SK-N-SH treated with all-trans-retinoic acid at 6 μM for 48 hours (cell line): ENCODE measurements at regions not wholly inside any gene's neighbourhood (a gene's known extent, or its start where the extent isn't known, plus 50 kb on each side); places are given as distances from the start of the nearest gene placed in this dataset.

Experiments
- ATAC-seq: fragments of 200-7000 bp; cut with Tn5 transposase; 3 replicates; pipeline ENCODE4 v1.9.1; 2020; ENCODE audit warnings: mild to moderate bottlenecking, moderate library complexity
- ARNTL ChIP-seq: fragments of 450-650 bp; formaldehyde crosslinking; IDR thresholded peaks from 2 replicates; pipeline ENCODE4 v1.5.0; 2020; ENCODE audit warnings: low read depth, mild to moderate bottlenecking, moderate library complexity, borderline replicate concordance
- BACH2 ChIP-seq: fragments of 250-450 bp; sonication (Bioruptor Pico); IDR thresholded peaks from 2 replicates; pipeline ENCODE4 v1.9.0; 2021; ENCODE audit warnings: mild to moderate bottlenecking, borderline replicate concordance
- ESRRG ChIP-seq: fragments of 250-450 bp; sonication (Bioruptor Pico); IDR thresholded peaks from 2 replicates; pipeline ENCODE4 v1.6.1; 2021; ENCODE audit warnings: mild to moderate bottlenecking
- GLIS3 ChIP-seq: fragments of 250-450 bp; sonication (Bioruptor Pico); IDR thresholded peaks from 2 replicates; pipeline ENCODE4 v1.5.0; 2020; ENCODE audit warnings: mild to moderate bottlenecking, moderate library complexity
- OSR1 ChIP-seq: fragments of 250-450 bp; sonication (Bioruptor Pico); IDR thresholded peaks from 2 replicates; pipeline ENCODE4 v1.8.0; 2022; ENCODE audit warnings: moderate library complexity, mild to moderate bottlenecking, inconsistent platforms
- PPARA ChIP-seq: fragments of 250-450 bp; sonication (Bioruptor Pico); IDR thresholded peaks from 2 replicates; pipeline ENCODE4 v1.5.0; 2020; ENCODE audit warnings: mild to moderate bottlenecking, borderline replicate concordance
- RARB ChIP-seq: fragments of 250-450 bp; sonication (Bioruptor Pico); IDR thresholded peaks from 2 replicates; pipeline ENCODE4 v1.8.0; 2021; ENCODE audit warnings: mild to moderate bottlenecking, moderate library complexity
- TCF4 ChIP-seq: fragments of 250-450 bp; sonication (Bioruptor Pico); IDR thresholded peaks from 2 replicates; pipeline ENCODE4 v1.8.0; 2021; ENCODE audit warnings: mild to moderate bottlenecking, moderate library complexity, borderline replicate concordance
- TOX ChIP-seq: fragments of 250-450 bp; sonication (Bioruptor Pico); IDR thresholded peaks from 2 replicates; pipeline ENCODE4 v1.8.0; 2021; ENCODE audit warnings: mild to moderate bottlenecking, moderate library complexity, borderline replicate concordance
- ZC3H10 ChIP-seq: fragments of 250-450 bp; sonication (Bioruptor Pico); IDR thresholded peaks from 2 replicates; pipeline ENCODE4 v1.5.1; 2021; ENCODE audit warnings: mild to moderate bottlenecking, moderate library complexity
- ZFP3 ChIP-seq: fragments of 250-450 bp; sonication (Bioruptor Pico); IDR thresholded peaks from 2 replicates; pipeline ENCODE4 v1.5.0; 2020; ENCODE audit warnings: mild to moderate bottlenecking, moderate library complexity
- ZFP30 ChIP-seq: fragments of 450-650 bp; formaldehyde crosslinking; IDR thresholded peaks from 2 replicates; pipeline ENCODE4 v1.5.0; 2022; ENCODE audit warnings: mild to moderate bottlenecking, moderate library complexity
- ZNF565 ChIP-seq: fragments of 450-650 bp; formaldehyde crosslinking; conservative IDR thresholded peaks from 2 replicates; pipeline ENCODE4 v1.5.0; 2020; ENCODE audit warnings: low read depth, mild to moderate bottlenecking, moderate library complexity
- ZNF70 ChIP-seq: fragments of 450-650 bp; formaldehyde crosslinking; IDR thresholded peaks from 2 replicates; pipeline ENCODE4 v1.5.0; 2020; ENCODE audit warnings: mild to moderate bottlenecking, moderate library complexity
- ZNF8 ChIP-seq: fragments of 450-650 bp; formaldehyde crosslinking; IDR thresholded peaks from 2 replicates; pipeline ENCODE4 v1.5.0; 2020; ENCODE audit warnings: mild to moderate bottlenecking, moderate library complexity
- TF ChIP-seq, protein P1 (sequence below): fragments of 250-450 bp; sonication (Bioruptor Pico); IDR thresholded peaks from 2 replicates; pipeline ENCODE4 v1.8.0; 2021; ENCODE audit warnings: low read depth, mild to moderate bottlenecking, moderate library complexity, borderline replicate concordance
- TF ChIP-seq, protein P2 (sequence below): fragments of 250-450 bp; sonication (Bioruptor Pico); IDR thresholded peaks from 2 replicates; pipeline ENCODE4 v1.5.1; 2020; ENCODE audit warnings: low read depth, mild to moderate bottlenecking, moderate library complexity
- TF ChIP-seq, protein P3 (sequence below): fragments of 250-450 bp; sonication (Bioruptor Pico); IDR thresholded peaks from 2 replicates; pipeline ENCODE4 v1.5.1; 2021; ENCODE audit warnings: mild to moderate bottlenecking, moderate library complexity
- TF ChIP-seq, protein P4 (sequence below): fragments of 250-450 bp; sonication (Bioruptor Pico); IDR thresholded peaks from 2 replicates; pipeline ENCODE4 v1.8.0; 2020; ENCODE audit warnings: mild to moderate bottlenecking, moderate library complexity, borderline replicate concordance
- TF ChIP-seq, protein P5 (sequence below): fragments of 250-450 bp; sonication (Bioruptor Pico); IDR thresholded peaks from 2 replicates; pipeline ENCODE4 v1.5.0; 2020; ENCODE audit warnings: mild to moderate bottlenecking, moderate library complexity

DNA sequence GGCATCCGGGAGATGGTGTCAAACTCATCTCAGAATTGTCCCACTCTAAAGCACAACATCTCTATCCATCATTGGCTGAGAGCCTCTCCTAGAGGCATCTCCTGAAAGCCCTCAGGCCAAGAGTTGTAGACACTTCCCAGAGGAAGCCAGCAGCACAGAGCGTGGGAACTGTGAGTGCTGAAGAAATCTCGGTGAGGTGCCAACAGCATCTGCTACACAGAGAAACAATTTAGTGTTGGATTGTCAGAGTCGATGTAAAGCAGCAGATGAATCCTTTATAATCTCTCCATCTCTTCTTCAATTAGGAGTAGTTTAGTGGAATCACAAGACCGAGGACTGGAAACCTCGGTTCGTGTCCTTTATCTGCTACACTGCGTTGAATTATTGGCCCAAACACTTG is 172.2 kb downstream of the C7orf25 start:
- no peak for ATAC-seq
- TF ChIP-seq, protein P1, sequence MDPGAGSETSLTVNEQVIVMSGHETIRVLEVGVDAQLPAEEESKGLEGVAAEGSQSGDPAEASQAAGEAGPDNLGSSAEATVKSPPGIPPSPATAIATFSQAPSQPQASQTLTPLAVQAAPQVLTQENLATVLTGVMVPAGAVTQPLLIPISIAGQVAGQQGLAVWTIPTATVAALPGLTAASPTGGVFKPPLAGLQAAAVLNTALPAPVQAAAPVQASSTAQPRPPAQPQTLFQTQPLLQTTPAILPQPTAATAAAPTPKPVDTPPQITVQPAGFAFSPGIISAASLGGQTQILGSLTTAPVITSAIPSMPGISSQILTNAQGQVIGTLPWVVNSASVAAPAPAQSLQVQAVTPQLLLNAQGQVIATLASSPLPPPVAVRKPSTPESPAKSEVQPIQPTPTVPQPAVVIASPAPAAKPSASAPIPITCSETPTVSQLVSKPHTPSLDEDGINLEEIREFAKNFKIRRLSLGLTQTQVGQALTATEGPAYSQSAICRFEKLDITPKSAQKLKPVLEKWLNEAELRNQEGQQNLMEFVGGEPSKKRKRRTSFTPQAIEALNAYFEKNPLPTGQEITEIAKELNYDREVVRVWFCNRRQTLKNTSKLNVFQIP (CRISPR knock-in tag), result no peak
- no peak for TF ChIP-seq ARNTL
- no peak for TF ChIP-seq ZFP3 (CRISPR knock-in tag)
- TF ChIP-seq TCF4 (CRISPR knock-in tag), result no peak
- TF ChIP-seq ESRRG, result no peak
- TF ChIP-seq, protein P2, sequence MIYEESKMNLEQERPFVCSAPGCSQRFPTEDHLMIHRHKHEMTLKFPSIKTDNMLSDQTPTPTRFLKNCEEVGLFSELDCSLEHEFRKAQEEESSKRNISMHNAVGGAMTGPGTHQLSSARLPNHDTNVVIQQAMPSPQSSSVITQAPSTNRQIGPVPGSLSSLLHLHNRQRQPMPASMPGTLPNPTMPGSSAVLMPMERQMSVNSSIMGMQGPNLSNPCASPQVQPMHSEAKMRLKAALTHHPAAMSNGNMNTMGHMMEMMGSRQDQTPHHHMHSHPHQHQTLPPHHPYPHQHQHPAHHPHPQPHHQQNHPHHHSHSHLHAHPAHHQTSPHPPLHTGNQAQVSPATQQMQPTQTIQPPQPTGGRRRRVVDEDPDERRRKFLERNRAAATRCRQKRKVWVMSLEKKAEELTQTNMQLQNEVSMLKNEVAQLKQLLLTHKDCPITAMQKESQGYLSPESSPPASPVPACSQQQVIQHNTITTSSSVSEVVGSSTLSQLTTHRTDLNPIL (CRISPR knock-in tag), result no peak
- no peak for TF ChIP-seq BACH2 (CRISPR knock-in tag)
- no peak for TF ChIP-seq ZNF565 (CRISPR knock-in tag)
- TF ChIP-seq, protein P3, sequence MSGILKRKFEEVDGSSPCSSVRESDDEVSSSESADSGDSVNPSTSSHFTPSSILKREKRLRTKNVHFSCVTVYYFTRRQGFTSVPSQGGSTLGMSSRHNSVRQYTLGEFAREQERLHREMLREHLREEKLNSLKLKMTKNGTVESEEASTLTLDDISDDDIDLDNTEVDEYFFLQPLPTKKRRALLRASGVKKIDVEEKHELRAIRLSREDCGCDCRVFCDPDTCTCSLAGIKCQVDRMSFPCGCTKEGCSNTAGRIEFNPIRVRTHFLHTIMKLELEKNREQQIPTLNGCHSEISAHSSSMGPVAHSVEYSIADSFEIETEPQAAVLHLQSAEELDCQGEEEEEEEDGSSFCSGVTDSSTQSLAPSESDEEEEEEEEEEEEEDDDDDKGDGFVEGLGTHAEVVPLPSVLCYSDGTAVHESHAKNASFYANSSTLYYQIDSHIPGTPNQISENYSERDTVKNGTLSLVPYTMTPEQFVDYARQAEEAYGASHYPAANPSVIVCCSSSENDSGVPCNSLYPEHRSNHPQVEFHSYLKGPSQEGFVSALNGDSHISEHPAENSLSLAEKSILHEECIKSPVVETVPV (CRISPR knock-in tag), result no peak
- TF ChIP-seq OSR1 (CRISPR knock-in tag), result no peak
- no peak for TF ChIP-seq PPARA (CRISPR knock-in tag)
- TF ChIP-seq, protein P4, sequence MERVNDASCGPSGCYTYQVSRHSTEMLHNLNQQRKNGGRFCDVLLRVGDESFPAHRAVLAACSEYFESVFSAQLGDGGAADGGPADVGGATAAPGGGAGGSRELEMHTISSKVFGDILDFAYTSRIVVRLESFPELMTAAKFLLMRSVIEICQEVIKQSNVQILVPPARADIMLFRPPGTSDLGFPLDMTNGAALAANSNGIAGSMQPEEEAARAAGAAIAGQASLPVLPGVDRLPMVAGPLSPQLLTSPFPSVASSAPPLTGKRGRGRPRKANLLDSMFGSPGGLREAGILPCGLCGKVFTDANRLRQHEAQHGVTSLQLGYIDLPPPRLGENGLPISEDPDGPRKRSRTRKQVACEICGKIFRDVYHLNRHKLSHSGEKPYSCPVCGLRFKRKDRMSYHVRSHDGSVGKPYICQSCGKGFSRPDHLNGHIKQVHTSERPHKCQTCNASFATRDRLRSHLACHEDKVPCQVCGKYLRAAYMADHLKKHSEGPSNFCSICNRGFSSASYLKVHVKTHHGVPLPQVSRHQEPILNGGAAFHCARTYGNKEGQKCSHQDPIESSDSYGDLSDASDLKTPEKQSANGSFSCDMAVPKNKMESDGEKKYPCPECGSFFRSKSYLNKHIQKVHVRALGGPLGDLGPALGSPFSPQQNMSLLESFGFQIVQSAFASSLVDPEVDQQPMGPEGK (CRISPR knock-in tag), result no peak
- no peak for TF ChIP-seq RARB (CRISPR knock-in tag)
- no peak for TF ChIP-seq TOX (CRISPR knock-in tag)
- TF ChIP-seq, protein P5, sequence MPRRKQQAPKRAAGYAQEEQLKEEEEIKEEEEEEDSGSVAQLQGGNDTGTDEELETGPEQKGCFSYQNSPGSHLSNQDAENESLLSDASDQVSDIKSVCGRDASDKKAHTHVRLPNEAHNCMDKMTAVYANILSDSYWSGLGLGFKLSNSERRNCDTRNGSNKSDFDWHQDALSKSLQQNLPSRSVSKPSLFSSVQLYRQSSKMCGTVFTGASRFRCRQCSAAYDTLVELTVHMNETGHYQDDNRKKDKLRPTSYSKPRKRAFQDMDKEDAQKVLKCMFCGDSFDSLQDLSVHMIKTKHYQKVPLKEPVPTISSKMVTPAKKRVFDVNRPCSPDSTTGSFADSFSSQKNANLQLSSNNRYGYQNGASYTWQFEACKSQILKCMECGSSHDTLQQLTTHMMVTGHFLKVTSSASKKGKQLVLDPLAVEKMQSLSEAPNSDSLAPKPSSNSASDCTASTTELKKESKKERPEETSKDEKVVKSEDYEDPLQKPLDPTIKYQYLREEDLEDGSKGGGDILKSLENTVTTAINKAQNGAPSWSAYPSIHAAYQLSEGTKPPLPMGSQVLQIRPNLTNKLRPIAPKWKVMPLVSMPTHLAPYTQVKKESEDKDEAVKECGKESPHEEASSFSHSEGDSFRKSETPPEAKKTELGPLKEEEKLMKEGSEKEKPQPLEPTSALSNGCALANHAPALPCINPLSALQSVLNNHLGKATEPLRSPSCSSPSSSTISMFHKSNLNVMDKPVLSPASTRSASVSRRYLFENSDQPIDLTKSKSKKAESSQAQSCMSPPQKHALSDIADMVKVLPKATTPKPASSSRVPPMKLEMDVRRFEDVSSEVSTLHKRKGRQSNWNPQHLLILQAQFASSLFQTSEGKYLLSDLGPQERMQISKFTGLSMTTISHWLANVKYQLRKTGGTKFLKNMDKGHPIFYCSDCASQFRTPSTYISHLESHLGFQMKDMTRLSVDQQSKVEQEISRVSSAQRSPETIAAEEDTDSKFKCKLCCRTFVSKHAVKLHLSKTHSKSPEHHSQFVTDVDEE (CRISPR knock-in tag), result no peak
- TF ChIP-seq ZNF8 (CRISPR knock-in tag), result no peak
- TF ChIP-seq ZNF70 (CRISPR knock-in tag), result no peak
- TF ChIP-seq ZFP30 (CRISPR knock-in tag), result no peak
- TF ChIP-seq, all 23 proteins: peak for 0

DNA sequence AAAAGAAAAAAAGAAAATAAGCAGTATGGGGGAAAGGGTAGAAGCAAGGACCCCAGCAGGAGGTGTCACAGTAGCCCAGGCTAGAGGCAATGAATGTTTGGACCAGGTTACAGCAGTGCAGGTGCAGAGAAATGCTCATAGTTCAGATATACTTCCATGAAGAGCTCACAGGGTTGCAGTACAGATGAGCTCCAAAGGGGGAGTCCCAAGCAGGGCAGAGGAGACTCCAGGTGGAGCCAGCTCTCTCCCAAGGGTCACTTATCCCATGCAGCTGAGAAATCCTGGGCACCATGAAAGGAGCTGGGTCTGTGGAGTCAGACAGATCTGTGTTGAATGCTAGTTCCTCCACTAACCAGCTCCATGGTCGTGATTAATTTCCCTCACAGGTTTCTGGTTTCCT is 174.9 kb downstream of the C7orf25 start:
- TF ChIP-seq ARNTL, result no peak
- TF ChIP-seq, protein P2 (CRISPR knock-in tag), result no peak
- peak; percentile 71 for ATAC-seq

DNA sequence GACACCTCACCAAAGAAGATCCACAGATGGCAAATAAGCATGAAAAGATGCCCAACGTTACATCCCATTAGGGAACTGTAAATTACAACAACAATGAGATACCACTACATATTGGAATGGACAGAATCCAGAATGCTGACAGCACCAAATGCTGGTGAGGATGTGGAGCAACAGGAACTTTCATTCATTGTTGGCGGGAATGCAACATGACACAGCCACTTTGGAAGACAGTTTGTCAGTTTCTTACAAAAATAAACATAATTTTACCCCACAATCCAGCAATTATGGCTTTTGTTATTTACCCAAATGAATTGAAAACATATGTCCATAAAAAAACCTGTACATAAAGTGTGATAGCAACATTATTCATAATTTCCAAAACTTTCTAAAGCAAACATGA is 176.8 kb downstream of the C7orf25 start:
- ATAC-seq, result no peak
- TF ChIP-seq ESRRG (no peak), TOX (CRISPR knock-in tag) (no peak), GLIS3 (CRISPR knock-in tag) (no peak), OSR1 (CRISPR knock-in tag) (no peak), TCF4 (CRISPR knock-in tag) (no peak), ZC3H10 (CRISPR knock-in tag) (no peak), ZFP30 (CRISPR knock-in tag) (no peak), RARB (CRISPR knock-in tag) (no peak), ZNF8 (CRISPR knock-in tag) (no peak), ZNF70 (CRISPR knock-in tag) (no peak), ZFP3 (CRISPR knock-in tag) (no peak)
- TF ChIP-seq, protein P1 (CRISPR knock-in tag), result no peak
- TF ChIP-seq, protein P2 (CRISPR knock-in tag), result no peak
- TF ChIP-seq, protein P4 (CRISPR knock-in tag), result no peak
